ENCODE measurements at regions not wholly inside any gene's neighbourhood (a gene's known extent, or its start where the extent isn't known, plus 50 kb on each side); places are given as distances from the start of the nearest gene placed in this dataset.

GRCh38 chr1:82923931-82924330, 1075.0 kb downstream of the TTLL7 start:
- no peak for DNase-seq

- no peak for DNase-seq
Measured at GRCh38 chr1:82921759-82922158, 1077.2 kb downstream of the TTLL7 start.

DNA sequence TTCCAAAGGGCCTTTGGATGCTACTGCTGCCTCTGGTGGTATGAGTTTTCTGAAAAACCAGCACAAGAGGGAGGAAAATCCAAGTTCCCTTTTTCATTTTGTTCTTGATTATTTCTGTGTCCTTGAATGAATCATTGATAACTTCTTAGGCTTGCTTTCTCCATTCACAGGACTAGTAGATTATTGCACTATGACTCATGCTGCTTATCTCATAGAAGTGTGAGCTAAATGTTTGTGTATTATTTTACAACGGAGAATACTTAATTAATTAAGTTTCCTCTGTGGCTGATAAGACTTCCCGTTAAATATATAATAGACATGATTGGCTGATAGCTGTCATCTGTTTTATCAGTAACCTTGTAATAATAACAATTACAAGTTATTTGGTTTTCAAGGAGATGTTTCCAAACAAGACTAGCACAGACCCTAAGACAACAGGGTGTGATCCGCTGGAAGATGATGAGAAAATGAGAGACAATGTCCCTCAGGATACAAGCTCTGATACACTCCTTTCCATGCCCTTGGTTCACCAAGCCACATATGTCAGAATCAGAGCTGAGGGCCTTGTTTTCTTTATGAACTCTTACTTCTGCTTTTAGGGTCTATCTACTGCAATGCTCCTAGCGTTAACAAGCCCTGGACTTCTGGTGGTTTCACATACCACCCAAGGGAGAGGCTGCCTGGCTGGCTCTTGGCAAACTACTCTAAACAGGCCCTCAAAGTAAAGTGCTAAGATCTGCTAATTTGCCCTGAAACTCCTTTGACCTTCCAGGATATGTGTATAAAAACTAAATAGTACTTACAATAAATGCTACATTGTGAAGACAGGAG, 1078.3 kb downstream of the TTLL7 start:
- DNase-seq, result no peak

DNA sequence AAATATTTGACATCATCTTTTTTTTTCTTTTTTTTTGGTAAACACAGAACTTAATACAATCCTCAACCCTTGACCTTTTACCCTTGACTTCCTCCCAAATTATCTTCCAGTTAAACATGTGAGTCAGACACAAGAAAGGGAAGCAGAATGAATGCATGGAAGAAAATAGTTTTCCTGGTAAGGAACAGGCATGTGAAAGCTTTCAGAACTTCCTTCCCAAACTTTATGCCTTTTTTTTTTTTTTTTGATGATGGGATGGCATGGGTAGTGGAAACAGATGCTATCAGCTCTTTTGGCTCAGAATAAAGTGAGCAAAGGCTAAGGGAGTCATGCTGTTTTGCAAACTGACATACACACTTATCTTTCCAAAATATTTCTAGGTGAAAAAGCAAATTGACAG, 1079.1 kb downstream of the TTLL7 start:
- DNase-seq, result no peak

GRCh38 chr1:82907313-82907712, 1091.6 kb downstream of the TTLL7 start:
- DNase-seq, result no peak

DNA sequence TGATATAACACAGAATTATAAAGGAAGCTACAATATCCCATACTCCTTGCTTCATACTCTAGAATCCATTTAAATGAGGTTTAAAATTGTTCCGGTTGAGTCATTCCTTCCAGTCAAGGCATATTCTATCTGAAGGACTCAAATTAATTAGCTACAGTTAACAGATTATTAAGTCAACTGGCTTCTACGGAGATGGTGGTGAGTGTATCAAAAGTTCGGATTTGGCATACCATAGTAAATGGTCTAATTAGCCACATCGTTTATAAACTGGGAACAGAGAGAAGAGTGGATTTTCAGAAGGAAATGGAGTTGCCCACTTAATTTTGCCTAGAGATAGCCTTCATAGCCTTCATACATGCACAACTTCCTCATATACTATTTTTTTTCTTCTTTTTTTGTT, 1095.3 kb downstream of the TTLL7 start:
- no peak for DNase-seq

DNA sequence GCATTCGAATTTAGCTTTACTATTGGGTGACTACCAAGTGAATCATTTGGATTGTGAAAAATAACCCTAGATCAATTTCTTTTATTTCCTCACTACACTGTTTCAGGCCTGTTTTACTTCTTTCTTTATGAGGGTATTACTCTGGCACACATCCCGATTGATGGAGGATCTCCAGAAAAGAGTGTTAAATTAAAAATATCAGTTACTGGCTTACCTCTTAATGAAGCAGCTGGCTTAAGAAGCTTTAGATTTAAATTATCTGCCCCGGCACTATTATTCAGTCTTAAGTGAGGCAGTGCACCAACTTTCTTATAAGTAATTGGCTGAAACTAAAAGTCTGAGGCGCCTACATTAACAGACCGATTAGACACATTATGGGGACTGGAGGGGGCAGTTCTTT, 1097.4 kb downstream of the TTLL7 start:
- no peak for DNase-seq

GRCh38 chr1:82901118-82901517, 1097.8 kb downstream of the TTLL7 start:
- no peak for DNase-seq

GRCh38 chr1:82899017-82899416, 1098.3 kb downstream of the ADGRL2 start:
- no peak for DNase-seq

DNA sequence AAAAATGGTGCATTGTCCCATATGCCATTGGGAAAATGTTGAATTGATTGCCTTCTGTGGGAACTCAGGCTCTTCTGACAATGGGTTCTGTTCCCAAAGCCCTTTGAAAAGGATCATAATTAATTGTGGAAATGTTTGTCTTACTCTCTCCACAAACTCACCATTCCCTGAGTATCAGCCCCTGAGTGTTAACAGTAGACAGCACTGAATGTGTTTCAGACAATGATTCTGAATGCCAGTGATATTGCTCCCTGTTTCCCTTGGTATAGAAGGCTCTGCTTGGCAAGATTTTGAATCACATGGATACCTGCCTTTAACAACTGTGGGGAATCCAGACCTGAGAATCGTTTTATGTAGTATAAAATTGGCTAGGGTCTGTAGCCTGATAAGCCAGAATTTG, 1096.8 kb downstream of the ADGRL2 start:
- no peak for DNase-seq

DNA sequence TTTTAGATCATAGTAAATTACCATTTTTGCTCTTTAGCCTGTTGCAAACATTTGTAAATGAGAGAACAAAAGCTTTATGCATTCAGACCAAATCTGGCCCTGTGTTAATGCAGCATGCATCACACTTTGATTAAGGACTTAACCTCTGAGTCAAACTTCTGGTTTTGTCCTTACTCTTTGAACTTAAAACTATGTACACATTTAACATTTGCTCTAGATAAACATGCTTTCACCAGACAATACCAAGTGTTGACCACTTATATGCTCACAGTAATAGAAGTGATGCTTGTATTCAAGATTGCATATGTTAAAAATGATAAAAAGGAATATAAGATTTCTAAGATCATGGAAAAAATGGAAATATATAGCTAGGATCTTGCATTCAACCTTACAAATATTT, 1095.3 kb downstream of the ADGRL2 start:
- DNase-seq, result no peak

DNA sequence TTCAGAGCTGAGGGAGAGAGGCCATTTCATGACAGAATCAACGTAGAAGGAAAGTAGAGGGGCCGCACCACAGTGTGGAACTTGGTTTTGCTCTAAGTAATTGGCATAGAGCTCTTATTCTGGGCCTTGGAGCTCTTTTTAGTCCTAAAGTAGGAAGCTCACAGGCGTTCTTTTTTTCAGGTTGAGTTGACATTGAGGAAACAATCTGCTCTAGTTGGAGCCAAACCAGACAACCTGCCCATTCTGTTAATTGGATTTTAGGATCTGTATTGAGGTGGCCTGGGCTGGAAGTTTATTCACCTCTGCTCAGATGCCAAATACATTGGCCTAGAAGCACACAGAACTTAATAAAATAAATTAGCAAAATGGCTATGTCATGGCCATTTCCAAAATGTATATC, 1093.9 kb downstream of the ADGRL2 start:
- DNase-seq, result no peak

- DNase-seq, result no peak
Measured at GRCh38 chr1:82893712-82894470, 1093.2 kb downstream of the ADGRL2 start.

GRCh38 chr1:82880506-82880905, 1079.8 kb downstream of the ADGRL2 start:
- no peak for DNase-seq

DNA sequence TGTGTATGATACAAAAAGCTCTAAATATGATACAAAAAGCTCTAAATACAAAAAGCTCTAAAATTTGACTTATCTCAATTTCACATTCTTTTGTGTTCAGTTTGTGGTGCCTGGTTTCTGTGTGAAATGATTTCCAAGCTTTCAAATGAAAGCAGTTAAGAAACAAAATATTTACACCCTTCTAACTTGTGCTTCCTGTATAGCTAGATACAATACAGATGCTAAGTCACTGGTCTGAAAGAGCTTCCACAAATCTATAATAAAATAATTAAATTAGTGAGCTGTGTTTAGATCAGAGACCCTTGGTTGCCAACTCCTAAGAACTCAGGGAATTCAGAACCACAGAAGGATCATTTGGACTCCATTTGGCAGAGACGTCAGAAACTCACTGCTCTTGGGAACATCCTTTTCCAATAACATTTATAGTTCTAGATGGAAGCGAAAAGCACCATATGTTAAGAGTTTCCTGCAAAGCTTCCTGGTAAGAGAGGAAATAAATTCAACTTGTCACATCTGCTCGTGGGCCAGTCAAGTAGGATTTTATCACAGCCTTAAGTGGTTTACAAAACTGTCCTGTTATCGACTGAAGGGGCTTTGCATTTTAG, 1079.1 kb downstream of the ADGRL2 start:
- no peak for DNase-seq

DNA sequence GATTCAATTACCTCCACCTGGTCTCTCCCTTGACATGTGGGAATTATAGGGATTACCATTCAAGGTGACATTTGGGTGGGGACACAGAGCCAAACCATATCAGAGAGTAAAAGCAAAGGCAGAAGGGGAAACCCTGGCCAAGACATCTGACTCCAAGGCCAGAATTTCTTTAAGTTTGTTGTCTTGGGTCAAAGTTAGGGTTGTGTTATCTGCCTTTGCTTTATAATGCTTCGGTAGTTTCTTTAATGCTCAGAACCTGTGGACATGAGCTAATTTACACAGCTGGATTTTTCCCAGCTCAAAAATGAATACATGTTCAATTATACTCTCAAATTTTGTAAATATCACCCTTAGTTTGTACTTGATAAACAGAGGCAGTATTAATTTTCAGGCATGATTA, 1074.4 kb downstream of the ADGRL2 start:
- no peak for DNase-seq

GRCh38 chr1:82874041-82874440, 1073.3 kb downstream of the ADGRL2 start:
- no peak for DNase-seq

DNA sequence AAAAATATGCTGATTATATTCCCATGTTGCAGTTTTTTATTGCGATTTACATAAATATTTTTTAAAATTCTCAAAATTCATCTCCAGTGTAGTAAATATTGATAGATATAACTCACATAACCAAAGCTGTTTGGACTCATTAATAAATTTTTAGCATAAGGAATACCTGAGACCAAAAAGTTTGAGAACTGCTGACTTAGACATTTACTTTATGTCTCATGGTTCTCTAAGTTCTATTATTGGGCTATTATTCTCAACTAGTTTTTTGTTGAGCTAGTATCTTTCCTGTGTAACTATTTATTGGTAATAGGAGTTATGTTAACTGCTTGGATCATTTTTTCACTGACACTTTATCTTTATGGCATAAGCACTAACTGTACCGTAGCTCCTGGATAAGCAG, 1069.6 kb downstream of the ADGRL2 start:
- no peak for DNase-seq

- no peak for DNase-seq
Measured at GRCh38 chr1:82867781-82868180, 1067.0 kb downstream of the ADGRL2 start.

- no peak for DNase-seq
Measured at GRCh38 chr1:82861749-82862148, 1061.0 kb downstream of the ADGRL2 start.

DNA sequence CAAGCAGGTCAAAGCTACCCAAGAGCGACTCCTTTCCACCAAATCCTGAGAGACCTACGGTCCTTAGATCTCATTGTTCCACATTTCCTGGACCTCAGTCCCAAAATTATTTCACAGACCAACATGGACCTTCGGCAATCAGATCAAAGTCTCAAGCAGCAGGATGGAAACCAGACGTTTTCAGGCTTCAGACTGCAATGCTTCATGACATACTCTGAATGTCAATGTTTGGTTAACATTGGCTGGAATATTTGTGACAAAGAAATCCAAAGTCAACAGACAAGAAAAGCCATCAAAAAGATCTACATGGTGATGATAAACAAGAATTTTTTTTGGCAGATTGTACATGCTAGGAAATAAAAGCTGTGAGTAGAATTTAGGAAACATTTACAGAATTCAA, 1057.3 kb downstream of the ADGRL2 start:
- no peak for DNase-seq

DNA sequence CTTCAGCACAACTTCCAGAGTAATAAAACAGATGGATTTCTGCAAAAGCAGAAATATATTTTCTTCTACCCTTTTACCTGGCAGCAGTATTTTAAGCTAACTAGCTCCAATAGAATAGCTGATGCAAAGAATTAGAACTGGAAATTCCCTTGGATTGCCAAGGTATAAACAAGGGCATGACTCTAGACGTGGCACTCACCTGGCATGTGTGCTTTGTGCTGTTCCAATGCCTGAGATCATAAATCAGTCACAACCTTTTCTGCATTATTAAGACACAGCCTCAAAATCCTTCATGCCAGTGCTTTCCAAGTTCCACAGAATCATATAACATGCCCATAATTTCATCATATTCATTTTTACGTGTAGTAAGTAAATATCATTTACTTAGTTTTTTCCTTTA, 1048.7 kb downstream of the ADGRL2 start:
- no peak for DNase-seq

DNA sequence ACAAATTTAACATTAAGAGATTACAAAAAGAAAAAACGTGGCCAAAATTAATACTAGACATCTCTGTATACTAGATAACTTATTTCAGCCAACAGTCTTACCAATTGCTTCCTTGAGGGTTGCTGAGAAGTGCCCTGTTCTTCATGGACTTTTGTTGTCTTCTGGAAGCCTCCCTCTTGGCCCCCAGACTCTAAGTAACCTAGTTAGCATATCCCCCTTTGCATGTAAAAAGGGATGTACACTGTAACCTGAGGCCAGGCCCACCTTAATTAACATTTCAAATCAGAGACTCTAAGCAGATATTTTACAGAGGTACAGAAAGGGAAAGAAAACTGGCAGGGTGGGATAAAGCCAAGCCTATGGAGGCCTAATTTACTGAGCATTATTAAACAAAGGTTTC, 1047.3 kb downstream of the ADGRL2 start:
- no peak for DNase-seq

- DNase-seq, result no peak
Measured at GRCh38 chr1:82845866-82846265, 1045.1 kb downstream of the ADGRL2 start.
